Fibroblast of the conjunctiva (primary cell): ENCODE measurements at regions not wholly inside any gene's neighbourhood (a gene's known extent, or its start where the extent isn't known, plus 50 kb on each side); places are given as distances from the start of the nearest gene placed in this dataset.
"Not testable (repeated sequence)": the region's sequence is repeated elsewhere in the genome, so short reads cannot be mapped to it uniquely, and the experiment has no call there.

Experiments used
- DNase-seq: peaks from one replicate; pipeline ENCODE4 v3.0.0-alpha.2; 2010; ENCODE audit warnings: low read depth

DNA sequence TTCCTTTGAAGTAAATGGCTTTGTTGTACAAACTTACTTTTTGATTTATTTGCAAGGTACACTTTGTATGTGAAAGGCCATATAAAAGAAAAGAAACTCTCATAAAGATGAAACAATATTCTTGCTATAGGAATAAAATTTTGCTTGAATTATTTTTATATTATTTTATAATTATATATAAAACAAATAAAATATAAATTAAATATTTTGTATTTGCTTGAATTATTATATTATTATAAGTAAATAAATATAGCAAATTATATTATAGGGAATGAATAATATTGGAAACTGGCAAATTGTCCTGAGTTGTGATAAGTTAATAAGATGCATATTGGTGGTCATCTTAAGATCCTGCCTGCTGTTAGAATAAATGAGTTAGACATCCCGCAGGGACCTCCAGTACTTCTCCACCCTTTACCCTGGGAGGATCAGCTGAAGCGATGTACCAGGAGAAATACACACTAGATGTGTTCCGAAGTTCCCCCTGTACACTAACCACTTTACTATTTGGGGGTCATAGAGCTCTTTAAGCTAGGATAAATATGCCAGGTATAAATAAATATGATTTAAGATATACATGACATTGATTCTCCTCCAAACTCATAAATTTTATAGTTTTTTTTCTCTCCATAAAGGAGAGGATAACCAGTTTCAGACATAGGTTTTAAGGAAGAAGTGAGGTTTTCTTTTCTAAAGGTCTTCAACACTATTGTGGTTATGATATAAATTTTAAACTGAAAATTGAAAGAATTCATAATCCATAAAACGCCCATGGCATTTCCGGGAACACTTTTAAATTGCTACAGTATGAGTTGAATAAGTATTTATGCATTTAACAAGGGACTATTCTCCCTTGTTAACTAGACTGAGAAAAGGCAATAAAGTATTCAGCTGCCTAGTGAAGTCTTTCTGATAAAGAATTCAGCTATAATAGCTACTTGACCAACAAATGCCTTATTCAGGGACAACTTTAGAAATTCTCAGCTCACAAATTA is 486.3 kb upstream of the MARCKS start:
- DNase-seq = no peak

DNA sequence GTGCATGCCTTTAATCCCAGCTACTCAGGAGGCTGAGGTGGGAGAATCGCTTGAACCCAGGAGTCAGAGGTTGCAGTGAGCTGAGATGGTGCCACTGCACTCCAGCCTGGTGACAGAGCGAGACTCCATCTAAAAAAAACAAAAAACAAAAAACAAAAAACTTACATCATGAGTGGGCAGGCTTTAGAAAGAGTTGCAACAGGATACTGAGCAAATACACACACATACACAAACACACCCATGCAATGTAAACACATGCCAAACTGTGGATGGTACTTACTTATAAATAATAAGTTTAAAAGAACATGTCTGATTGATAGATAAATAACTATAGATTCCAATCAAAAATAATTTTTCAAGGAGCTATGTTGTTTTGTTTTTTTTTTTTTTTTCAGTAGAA is 481.7 kb upstream of the MARCKS start:
- DNase-seq = not testable (repeated sequence)

DNA sequence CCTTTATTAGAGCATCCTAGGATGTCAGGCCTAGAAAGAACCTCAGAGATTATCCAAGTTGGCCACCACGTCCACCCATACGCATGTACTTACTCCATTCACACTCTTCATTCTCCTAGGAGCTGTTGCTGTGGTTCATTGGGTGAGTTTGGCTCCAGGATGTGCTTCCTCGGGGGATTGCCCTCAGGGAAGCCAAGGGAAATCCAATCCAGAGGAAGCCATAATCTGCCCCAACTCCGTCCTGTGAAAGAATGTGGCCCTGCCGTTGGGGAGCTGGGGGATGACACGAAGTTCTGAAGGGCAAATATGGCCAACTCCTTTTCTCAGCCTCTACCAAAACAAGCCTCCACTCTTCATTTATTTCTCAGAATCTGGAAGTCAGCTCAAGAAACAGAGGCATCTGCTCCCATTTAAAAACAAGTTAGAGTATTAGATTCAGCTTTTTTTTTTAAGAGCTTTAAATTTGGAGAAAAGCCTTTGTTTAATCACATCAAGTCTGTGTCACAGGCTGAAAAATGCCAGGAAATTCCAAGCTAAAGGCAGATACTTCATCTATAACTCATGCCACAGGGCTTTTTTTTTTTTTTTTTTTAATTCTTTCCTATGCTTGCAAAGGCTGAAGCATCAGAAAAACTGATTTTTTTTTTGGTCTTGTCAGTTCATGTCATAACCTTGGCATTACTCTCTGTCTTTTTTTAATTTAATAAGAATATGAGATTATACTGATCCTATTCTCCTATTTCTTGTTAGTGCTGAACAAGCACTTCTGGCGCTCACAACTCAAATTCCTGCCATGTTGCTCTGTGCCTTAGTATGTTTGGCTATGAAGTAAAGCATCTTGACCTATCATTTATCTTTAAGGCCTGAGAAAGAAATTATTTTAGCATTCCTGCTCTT is 480.9 kb upstream of the MARCKS start:
- DNase-seq = peak; percentile 75

DNA sequence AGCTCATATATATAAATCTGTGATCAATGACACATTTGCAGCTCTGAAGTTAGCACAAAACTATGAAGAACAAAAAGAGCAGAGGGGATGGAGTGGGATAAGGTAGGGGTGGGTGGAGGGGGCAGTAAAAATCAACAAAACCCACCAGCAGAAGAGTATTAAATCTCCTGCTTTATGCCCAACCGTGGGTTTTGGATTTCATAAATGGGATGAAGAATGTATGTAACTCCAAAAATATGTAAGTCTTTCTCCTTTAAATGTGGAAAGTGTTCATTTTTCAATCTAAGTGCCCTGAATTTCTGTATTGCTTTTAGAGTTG is 480.3 kb upstream of the MARCKS start:
- DNase-seq = no peak

DNA sequence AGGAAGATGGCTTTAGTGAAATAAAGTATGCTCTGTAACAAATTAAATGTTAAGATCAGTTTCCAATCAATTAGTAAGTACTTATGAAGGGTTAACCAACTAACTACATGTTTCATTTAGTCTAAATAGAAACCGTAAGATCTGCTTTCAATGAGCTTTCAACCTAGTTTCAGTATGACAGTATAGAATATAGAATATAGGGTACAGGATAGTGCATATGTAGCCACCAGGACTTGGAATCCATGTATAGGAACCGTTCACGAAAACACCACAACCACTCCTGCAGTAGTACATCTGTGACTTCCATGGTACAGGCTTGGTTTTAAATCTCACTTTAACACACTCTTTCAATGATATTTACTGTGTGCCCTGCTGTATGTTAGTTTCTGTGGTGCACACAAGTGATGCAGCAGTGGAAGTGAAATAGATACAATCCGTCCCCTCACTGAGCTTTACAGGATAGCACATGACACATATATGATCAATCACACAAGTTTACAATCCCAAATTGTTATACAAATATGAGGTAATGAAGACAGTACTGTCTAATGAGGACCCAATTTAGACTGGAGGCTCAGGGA is 479.7 kb upstream of the MARCKS start:
- no peak for DNase-seq

DNA sequence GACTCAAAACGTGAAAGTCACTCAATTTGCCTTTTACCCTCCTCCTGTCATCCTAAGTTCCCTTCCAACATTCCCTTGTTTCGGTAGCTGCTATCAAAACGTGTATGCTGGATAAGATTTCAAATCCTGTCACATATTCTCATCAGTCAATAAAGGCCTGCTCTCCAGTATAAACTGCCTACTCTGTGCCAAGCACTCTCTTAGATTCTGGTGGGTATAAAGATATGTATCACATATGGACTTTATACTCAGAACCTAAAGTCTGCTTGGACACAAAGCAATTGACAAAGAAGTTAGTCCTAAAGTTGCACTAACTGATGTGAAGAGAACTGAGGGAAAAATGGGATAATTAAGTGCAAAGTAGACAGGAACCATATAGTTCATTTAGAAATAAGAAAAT is 476.6 kb upstream of the MARCKS start:
- DNase-seq = no peak

DNA sequence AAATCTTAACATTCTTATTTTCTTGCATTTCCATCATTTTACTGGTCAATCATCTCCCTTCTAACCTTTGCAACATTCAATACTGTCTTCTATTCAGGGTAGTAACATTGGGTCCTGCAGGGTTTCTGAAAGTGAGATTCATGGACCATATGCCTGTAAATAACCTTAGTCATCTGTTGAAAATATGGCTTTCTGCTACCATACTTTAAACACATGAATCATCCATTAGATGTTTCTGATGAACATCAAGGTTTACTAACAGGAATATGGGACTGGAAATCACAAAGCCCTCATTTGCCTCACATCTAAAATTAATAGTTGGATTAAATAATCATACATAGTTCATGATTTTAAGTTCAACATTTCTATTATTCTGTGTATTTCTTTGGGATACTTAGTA is 475.9 kb upstream of the MARCKS start:
- DNase-seq = no peak

DNA sequence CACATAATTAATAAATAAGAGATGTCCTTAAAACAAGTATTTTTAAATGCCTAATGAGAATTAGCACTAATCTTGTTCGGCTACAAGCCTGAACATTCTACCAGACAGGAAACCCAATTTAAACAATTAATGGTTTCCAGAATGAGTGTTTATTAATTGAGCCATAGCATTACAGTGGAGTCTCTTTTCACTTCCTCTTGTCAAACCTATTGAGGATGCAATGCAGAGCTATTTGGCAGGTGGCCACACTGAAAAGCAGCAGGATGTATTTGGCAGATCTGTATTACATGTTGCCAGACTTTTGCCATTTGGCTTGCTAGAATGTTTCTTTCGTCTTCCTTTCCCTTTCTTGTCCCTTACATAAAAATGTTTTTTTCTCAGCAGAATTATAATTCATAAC is 475.2 kb upstream of the MARCKS start:
- DNase-seq = peak; percentile 59

DNA sequence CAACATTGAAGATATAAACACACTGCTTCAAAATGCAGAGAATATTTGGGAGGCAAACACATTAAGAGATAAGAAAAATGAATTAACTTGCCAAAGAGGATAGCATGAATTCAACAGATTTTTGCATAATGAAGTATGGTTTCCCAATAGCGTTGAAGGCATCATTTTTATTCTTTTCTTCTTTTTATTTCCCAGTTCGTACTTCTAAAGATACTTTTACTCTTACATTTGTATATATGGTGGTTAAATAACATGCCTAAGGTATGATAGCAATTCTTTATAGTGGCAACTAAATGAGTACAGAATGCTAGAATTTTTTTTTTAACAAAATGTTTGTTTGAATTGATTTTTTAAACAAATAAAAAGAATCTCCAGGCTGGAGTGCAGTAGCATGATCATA is 473.4 kb upstream of the MARCKS start:
- no peak for DNase-seq

DNA sequence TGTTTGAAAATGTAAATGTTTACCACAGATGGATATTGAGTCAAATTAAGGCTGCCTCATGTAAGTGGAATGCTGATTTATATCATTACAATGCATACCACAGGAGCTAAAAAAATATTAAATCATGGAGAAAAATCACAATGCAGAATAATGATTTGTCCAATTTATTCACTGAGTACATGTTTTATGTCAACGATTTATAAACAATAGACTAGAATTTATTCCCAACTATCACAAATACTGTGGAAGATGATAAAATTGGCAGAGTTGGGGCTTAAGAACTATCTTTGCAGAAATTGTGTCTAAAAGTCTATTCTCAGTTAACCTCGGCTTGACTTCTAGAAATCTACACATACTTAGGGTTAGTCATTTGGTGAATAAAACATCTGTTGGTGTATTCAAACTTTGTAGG is 472.1 kb upstream of the MARCKS start:
- no peak for DNase-seq

DNA sequence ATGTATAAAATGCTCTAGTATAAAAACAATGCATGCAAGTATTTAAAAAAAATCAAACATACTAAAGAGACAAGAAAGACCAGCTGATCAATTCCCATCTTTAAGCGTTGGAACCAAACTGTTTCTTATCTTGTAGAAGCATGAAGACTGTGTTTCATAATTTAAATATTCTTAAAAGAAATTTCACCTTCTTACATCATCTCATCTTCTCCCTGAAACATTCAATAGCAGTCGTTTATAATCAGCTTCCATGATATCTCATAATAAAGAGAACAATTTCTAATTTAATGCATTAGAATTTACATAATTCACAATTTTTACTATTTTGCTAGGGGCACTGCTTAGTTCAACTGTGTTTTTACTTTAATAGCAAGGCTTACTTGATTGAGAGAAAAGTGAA is 468.1 kb upstream of the MARCKS start:
- no peak for DNase-seq

DNA sequence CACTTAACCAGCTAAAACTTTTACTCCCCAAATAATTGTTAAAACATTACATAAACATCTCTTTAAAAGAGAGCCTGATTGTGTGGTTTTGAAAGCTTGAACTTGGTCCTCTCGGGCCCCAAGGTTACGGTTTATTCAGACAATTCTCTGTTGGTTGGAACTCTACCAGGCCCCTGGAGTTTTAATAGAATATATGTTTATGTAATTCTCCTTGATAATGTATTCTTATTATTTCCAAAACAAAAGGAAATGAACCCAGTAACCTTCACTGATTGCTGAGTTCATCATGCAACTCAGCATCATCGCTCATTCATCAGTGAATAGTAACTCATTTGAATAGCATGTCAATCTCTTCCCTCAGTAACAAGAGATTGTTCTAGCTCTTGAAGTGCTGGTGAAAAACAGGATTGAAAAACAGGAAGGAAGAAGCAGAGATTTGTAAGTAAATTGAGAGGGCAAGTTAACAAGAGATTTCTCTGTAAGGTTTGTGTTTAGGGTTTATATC is 464.5 kb upstream of the MARCKS start:
- DNase-seq = no peak

DNA sequence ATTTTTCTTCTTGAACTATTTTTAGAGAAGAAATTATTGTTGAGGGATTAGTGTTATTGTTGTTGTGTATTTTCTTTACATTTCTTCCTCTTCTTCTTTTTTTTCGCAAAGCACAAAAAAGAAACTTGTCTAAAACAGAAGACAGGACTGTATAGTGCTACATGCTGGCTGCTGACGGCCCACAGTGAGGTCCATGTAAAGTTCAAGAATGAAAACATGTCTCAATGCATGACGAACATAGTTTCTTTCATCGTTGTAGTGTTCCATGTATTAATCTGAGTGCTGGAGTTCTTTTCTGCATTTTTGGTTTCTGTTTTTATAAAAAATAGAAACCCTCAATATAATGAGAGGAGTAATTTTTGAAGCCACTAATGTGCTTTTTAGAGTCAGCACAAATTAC is 462.9 kb upstream of the MARCKS start:
- DNase-seq = no peak

DNA sequence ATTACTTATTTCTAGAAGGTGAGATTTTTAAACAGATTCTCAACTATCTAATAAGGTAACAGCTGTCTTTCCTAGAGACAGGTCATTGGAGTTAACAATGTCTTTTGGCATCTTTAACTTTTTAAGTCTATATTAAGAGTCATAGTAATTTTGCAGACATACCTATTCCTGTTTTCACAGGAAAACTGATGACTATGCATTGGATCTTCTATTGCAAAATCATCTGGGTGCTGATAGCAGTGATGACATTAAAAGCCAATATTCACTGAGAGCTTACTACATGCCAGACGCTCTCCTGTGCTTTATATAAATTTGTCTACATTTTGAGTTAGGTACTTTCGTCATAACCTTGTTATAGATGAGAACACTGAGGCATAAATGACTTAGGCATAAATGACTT is 462.4 kb upstream of the MARCKS start:
- no peak for DNase-seq

DNA sequence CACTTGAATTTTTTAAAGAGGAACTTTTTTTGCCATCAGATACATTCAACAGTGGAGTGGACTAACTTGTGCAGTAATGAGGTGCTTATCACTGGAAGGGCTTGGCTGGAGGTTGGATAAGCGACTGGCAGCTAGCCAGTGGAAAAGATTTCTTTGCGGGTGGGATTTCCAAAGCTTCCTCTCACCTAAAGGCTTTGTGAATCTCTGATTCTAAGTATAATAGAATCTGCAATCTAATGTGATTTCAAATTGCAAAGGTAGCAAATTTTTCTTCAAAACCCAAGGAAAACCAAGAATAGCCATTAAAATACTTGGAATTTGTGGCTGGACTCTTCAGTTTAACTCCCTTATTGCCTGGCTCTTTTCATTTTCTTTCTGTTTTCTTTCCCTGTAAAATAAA is 460.4 kb upstream of the MARCKS start:
- DNase-seq = no peak

DNA sequence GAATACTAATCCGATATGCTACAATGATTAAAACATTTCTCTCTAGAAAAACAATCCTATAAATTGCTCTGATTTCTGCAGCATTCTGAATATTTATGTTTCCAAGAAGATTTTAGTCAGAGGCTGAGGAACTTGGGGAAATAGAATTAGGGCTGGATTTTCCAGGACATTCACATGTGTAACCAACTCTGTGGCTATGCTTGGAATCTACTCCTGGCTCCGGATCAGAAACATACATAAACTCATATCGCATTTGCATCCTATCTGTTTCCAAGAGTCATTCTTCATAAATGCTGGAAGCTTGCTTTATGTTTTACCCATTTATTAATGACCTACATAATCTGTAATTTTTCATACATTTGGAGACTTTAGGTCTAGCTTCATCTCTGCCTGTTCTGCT is 459.9 kb upstream of the MARCKS start:
- no peak for DNase-seq

DNA sequence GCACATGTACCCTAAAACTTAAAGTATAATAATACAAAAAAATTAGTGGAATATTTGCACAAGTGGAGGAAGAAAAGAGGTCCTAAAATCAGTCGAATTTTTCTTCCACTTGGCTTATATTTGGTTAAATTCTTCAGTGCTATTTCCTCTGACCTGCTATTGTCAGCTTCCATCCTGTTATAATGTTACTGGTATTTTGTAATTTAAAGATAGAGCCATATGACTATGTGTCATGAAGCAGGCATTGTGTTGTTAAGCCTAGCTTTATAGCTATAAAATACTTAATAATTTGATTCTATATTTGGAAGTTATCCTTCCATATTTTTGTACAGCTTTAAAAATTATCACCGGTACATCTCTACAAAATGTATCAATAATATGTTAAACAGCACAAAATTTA is 455.9 kb upstream of the MARCKS start:
- no peak for DNase-seq

DNA sequence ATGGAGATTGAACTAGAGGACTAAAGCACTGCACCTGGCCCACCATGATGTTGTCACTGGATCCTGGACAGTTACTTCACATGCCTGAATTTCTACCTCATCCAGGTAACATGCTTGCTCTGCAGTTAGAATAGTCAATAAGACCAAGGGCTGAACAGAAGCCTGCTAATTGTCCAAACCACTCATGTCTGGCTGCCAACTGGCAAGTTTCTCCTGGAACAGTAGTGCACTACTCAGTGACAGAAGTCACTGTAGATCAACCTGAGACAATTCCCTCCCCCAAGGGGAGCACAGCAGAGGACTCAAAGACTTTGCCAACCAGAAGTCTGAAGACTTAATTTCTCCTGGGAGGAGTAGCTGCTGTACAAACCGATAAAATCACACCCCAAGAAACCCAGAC is 454.6 kb upstream of the MARCKS start:
- DNase-seq = no peak

DNA sequence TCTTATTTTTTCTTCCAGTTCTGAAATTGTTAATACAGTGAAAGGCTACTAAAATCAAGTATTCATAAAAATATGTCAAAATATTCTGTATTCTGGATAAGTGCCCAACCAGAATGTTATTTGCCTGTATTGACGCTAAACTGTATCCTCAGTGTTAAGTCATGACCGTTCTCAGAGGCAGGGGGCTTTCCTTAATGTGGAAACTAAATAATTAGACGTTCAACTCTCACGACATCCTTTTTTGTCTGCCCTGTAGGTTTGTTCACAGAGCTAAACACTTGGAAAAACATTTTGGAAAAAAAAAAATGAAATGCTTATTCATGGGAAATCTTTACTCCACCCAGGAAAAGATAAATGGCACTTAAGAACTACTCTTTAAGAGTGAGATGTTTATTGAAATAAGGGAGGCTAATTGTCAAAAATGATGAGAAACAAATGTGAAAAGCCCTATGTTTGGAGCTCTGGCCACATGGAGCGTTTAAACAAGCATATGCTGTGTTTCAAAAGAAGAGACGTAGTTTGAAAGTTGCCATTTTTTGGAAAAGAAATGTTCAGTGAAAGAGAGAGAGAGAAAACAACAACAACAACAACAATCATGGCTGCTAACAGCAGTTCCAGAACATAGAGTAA is 453.1 kb upstream of the MARCKS start:
- DNase-seq = no peak

DNA sequence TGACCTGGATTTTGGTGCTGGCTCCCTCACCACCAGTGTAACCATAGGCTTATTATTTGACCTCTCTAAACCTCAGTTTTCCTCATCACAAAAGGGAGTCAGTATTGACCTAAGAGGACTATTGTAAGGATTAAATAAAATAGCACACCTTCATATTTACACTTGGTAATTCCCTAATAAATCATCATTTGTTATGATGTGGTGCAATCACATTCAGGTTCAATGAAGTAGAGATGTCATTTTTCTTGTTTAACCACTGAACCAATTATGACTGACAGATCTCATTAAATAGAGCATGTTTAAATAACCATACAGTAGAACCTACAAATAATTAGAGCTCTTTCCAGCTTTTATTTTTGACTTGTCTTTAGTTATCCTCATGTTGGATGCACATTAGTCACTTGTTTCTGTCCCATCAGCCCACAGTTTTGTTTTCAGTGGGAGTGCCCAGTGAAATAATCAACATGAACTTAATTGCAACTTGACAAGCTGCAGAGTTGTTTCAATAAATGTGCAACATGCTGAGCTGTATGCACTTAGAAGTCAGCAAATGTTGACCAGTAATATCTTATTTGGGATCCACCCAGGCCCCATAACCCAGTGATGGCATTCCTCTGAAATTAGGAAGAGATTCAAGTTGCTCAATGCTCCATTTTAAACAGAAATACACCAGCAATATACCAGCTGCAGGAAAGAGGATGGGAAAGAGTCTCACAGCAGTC is 451.7 kb upstream of the MARCKS start:
- DNase-seq = no peak

DNA sequence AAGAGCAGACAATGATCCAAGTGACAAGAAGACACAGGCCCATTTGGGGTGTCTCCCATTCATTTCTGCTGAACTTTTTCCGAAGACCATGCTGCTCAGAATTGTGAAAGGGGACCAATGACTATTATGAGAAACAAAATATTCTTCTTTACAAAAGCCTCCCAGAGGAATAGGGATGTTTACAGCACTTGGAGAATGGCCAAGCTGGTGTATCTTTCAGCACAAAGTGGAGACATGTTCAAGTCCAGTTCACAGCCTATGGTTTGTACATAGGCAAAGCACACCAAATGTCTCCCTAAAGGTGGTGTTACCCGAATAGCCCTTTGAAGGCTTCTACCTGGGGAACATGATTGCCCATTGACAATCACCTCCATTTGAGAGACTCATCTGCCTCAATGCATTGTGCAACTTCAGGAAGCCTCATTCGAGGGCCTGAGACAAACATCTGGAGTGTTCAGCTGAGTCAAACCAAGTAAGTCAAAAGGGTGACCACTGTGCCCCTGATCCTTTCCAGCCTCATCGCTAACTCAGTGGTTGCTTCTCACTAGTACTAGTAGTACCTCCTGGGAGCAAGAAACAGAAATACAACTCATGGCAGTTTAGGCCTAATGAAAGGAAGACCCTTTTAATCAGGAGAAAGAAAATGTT is 451.0 kb upstream of the MARCKS start:
- DNase-seq = no peak
